H4 (cell line): ENCODE measurements at regions not wholly inside any gene's neighbourhood (a gene's known extent, or its start where the extent isn't known, plus 50 kb on each side); places are given as distances from the start of the nearest gene placed in this dataset.
A peak's percentile ranks its signal among the peaks of the same experiment; 100 is the strongest.

Experiments used
- DNase-seq: peaks from one replicate; pipeline ENCODE4 v3.0.0-alpha.2; 2015; ENCODE audit warnings: low spot score

GRCh38 chr15:29952225-29952624 lies 130.0 kb upstream of the TJP1 start:
- no peak for DNase-seq

- DNase-seq: no peak
Measured at GRCh38 chr15:29945943-29946596, 123.8 kb upstream of the TJP1 start.

GRCh38 chr15:29944925-29945324 lies 122.7 kb upstream of the TJP1 start:
- no peak for DNase-seq

DNA sequence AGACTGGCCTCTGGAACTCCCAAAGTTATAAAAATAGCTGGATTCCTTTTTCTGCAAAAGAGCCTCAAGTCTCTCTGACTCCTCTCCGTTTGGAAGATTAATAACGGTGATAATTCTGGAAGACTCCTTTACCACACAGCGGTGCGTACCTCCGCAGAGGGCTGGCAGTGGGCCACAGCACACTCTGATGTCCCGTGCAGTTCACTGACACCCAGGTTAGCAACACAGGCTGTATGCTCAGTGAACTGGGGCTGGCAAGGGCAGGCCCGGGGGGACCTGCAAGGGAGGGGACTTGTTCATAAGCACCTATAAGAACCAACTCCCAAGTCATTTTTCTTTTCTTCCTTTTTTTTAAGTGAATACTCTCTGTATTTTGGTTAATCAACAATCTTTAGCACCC lies 120.3 kb upstream of the TJP1 start:
- DNase-seq: no peak

DNA sequence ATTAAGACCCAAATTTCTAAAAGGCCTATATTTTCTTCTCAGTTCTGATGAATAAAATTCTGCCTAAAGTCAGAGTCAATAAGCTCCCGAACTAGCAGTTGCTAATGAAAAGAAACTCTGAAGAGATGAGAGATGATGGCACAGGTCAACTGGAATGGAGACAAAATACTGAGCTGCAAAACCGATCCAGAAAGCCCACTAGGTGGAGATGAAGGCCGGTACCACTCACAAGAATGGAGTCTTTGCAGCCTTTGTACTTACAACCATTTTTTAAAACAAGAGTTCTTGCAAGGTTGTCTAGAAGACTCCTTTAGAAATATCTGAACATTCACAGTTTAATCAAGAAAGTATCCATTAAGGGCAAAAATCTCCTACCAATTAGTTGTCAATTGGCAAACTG lies 119.9 kb upstream of the TJP1 start:
- no peak for DNase-seq

DNA sequence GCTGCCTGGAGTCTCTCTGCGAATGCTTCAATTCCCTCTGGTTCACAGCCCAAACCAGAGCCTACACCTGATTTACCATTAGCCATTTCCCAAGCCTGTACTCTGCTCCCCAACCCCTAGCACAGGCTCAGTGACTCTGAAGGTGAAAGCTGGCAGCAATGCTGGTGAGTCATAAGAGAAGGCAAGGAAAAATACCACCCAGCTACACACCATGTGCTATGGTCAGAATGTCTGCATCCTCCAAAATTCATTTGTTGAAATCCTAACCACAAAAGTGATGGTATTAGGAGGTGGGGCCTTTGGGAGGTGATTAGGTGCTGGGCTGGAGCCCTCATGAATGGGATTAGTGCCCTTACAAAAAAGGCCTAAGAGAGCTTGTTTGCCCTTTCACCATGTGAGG lies 117.1 kb upstream of the TJP1 start:
- DNase-seq: peak; percentile 60

GRCh38 chr15:29938361-29939335 lies 116.4 kb upstream of the TJP1 start:
- DNase-seq: peak; percentile 48

- DNase-seq: peak; percentile 28
Measured at GRCh38 chr15:29937956-29938355, 115.7 kb upstream of the TJP1 start.

DNA sequence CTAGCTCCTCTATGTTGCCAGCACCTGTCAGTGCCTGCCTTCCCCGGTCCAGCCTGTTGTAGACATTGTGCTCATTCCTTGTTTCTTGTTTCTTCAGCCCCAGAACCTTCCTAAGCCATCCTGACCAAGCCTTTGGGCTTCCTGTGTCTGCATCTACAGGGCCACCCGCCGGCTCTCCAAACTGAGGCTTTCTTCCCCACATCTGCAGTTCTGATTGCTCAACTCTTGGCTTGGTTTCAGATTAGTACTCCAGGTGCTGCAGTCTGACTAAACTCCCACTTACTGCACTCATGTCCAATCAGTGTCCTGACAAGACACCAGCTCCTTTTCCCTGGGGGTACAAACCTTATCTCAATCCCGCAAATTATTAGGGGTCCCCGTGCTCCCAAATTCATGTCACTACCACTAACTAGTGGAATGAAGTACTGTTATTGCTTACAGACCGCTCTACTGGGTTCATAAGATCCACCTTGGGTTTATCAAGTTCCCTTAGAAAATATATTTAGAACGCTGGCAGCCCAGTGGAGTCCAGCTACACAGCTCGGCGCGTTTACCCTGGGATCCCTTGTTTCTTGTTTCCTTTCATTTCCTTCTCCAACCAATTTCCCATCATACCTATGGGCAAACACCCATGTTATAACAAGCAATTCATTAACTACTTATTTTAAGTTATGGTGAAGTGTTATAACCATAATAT lies 114.2 kb upstream of the TJP1 start:
- DNase-seq: no peak

DNA sequence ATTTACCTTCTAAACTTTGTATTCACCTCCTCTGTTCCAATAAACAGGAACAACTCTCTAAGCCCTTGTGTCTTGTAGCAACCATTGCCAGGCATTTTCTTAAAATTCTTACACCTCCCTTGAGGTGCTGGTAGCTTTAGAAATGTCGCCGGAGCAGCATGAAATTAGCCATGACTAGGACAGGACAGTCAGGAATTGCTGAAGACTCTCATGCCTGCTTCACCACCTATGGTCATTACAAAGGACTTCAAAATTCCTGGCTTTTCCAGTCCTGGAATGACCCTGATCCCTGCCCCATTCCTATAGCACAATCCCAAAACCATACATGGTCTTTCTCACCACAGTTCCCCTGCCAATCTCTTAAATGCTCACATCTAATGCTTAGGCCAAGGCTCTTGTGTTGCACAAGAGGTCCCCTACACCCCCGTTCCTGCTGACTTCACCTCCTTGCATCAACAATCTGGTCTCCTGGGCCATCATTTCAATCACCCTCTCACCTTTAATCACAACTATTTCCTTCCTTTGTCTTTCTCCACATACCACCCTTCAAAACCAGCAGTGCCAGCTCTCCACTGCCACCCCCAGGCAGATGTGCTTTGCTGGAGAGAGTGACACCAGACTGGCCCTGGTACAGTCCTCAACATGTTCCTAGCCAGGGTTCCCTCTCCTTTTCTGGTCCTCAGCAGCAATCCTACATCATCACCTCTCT lies 113.2 kb upstream of the TJP1 start:
- DNase-seq: no peak

- DNase-seq: no peak
Measured at GRCh38 chr15:29934251-29934650, 112.0 kb upstream of the TJP1 start.

- no peak for DNase-seq
Measured at GRCh38 chr15:29933042-29933803, 111.0 kb upstream of the TJP1 start.

GRCh38 chr15:29926083-29926388 lies 103.8 kb upstream of the TJP1 start:
- DNase-seq: no peak

- peak; percentile 81 for DNase-seq
Measured at GRCh38 chr15:29925227-29926082, 103.2 kb upstream of the TJP1 start.

- DNase-seq: peak; percentile 80
Measured at GRCh38 chr15:29924750-29925149, 102.5 kb upstream of the TJP1 start.

DNA sequence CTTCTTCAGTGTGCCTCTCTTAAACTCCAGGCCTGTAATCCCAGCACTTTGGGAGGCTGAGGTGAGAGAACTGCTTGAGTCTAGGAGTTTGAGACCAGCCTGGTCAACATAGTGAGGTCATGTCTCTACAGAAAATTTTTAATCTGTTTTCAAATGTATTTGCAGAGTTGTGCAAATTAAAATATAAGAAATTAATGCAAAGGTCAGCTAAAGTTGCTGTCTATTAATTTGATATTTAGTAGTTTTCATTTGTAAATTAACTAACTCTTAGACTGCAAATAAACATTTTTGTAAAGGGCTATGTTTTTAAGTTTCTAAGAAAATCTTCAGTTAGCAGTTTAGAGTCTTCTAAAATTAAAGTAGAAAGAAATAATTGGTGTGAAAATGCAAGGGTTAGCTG lies 99.9 kb upstream of the TJP1 start:
- DNase-seq: no peak

GRCh38 chr15:29921130-29921601 lies 98.9 kb upstream of the TJP1 start:
- no peak for DNase-seq

GRCh38 chr15:29920515-29920914 lies 98.2 kb upstream of the TJP1 start:
- DNase-seq: peak; percentile 31

DNA sequence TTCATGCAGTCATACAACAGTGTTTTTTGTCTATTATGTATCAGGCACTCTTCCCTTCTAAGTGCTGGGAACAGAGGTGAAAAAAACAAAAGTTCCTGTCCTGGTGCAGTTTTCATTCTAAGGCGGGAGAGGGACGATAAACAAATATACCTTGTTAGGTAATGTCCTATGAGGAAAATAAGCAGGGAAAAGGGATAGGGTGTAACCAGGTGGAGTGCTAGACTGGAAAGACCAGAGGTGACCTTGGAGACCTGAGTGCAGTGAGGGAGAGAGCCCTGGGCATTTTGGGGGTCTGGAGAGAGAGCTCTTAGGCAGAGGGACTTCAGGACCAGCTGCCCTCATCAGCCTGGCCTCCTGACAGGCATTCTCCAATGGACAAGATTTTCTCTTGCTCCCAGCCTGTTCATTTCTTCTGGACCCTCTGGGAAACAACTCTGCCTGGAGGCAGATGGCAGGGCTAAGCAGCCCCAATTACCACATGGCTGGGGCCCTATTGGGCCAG lies 97.2 kb upstream of the TJP1 start:
- DNase-seq: no peak
